A673 (cell line): ENCODE measurements at regions not wholly inside any gene's neighbourhood (a gene's known extent, or its start where the extent isn't known, plus 50 kb on each side); places are given as distances from the start of the nearest gene placed in this dataset.

Experiments
- BruUV-seq: library from RNA; stranded (reverse); fragments of 400-500 nt; replicated peaks from 2 replicates; lab custom pipeline; 2021; lab: Mats Ljungman, UMichigan
- CTCF ChIA-PET: fragments of 300-600 bp; sonication (Branson Sonifier 250); formaldehyde crosslinking; loops from one replicate; lab custom pipeline; 2022; ENCODE audit warnings: antibody characterized with exemption; lab: Charles Lee
- POLR2A ChIA-PET: fragments of 300-600 bp; sonication (Branson Sonifier 250); formaldehyde crosslinking; loops from one replicate; lab custom pipeline; 2022; ENCODE audit warnings: antibody characterized with exemption; ENCODE audit not compliant: low non-redundant PET; lab: Charles Lee
- DNase-seq: peaks from one replicate; pipeline ENCODE4 v3.0.0-alpha.2; 2015; ENCODE audit warnings: low spot score
- H3K27ac ChIP-seq: fragments of 200-600 bp; sonication (generic); 2 replicates; pipeline ENCODE4 v1.5.1; 2016; ENCODE audit warnings: mixed run types, low read depth, mild to moderate bottlenecking, mixed read lengths, antibody characterized with exemption, low read length; ENCODE audit not compliant: poor library complexity, severe bottlenecking
- H3K27me3 ChIP-seq: fragments of 200-600 bp; sonication (generic); replicated peaks from 2 replicates; pipeline ENCODE4 v1.6.1; 2017; ENCODE audit warnings: mixed run types, low read depth, mild to moderate bottlenecking, mixed read lengths, antibody characterized with exemption, low read length; ENCODE audit not compliant: insufficient read depth, poor library complexity
- H3K36me3 ChIP-seq: fragments of 200-600 bp; sonication (generic); 2 replicates; pipeline ENCODE4 v1.6.1; 2016; ENCODE audit warnings: mixed run types, mild to moderate bottlenecking, mixed read lengths, antibody characterized with exemption, low read length; ENCODE audit not compliant: insufficient read depth, poor library complexity, severe bottlenecking
- H3K4me1 ChIP-seq: fragments of 200-600 bp; sonication (generic); 2 replicates; pipeline ENCODE4 v1.6.1; 2017; ENCODE audit warnings: mixed run types, mild to moderate bottlenecking, mixed read lengths, antibody characterized with exemption, low read length; ENCODE audit not compliant: insufficient read depth, poor library complexity, severe bottlenecking
- H3K4me3 ChIP-seq: fragments of 200-600 bp; sonication (generic); 2 replicates; pipeline ENCODE4 v1.5.1; 2016; ENCODE audit warnings: low read depth, mixed run types, mild to moderate bottlenecking, mixed read lengths, low read length; ENCODE audit not compliant: poor library complexity, severe bottlenecking
- H3K9me3 ChIP-seq: fragments of 200-600 bp; sonication (generic); 2 replicates; pipeline ENCODE4 v1.6.1; 2016; ENCODE audit warnings: mixed run types, low read depth, mild to moderate bottlenecking, mixed read lengths, antibody characterized with exemption, low read length; ENCODE audit not compliant: poor library complexity, severe bottlenecking
- EZH2 ChIP-seq: fragments of 200-600 bp; sonication (generic); IDR thresholded peaks from 2 replicates; pipeline ENCODE4 v1.6.1; 2017; ENCODE audit warnings: borderline replicate concordance, low read depth, mild to moderate bottlenecking, mixed read lengths, antibody characterized with exemption, low read length; ENCODE audit not compliant: poor library complexity, severe bottlenecking
- intact Hi-C: fragments of 100-400 bp; cut with micrococcal nuclease; formaldehyde crosslinking; loops from one replicate; pipeline ENCODE4 v1.10.0; 2022; ENCODE audit not compliant: unreplicated experiment
- TF ChIP-seq, protein P1 (sequence below): fragments of 300-800, 200-600 bp; sonication (generic); conservative IDR thresholded peaks from 2 replicates; pipeline ENCODE4 v1.5.1; 2017; ENCODE audit warnings: low read depth, mild to moderate bottlenecking, antibody characterized with exemption, low read length, moderate library complexity, mixed read lengths

DNA sequence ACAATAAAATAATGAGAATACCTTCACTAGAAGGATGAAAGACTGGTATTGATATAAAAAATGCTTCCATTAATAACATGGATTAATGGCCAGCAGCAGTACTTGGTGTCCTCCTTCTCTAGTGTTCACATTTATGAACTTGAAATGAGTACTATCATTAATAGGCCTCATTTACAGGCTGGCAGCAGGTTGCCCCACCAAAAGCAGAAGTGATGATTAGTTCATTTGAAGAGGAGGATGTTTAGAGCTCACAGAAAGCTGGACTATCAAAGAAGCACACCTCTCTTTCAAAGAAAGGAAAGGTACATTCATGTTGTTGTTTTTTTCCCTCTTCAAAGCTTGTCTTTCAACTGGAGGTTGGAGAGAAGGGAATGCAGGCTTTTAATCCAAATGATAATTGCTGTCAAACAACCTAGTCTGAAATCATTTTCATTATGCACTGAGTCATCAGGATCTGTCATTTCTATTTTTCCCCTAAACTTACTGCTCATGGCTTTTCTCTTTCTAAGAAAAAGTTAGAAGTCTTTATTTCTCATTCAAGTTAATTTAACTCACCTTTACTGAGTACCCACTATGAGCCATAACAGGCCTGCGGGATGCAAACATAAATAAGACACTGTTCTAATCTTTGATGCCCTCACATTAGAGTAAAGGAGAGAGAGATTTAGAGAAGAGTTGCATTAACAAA is 157.9 kb upstream of the GRIP1 start:
- Histone ChIP-seq H3K4me1 (no peaks in the 10 kb centered on the region), H3K9me3 (no peaks in the 10 kb centered on the region), H3K27ac (no peak overlapping the region), H3K36me3 (no peaks in the 10 kb centered on the region), H3K4me3 (no peak overlapping the region), H3K27me3 (peaks cover 15% of the 10 kb centered on the region)
- CTCF ChIA-PET, result no interaction called here
- DNase-seq, result no peak
- BruUV-seq, result no TSS peak
- POLR2A ChIA-PET, result no interaction called here
- intact Hi-C loops, result no loop called here
- no peak for TF ChIP-seq EZH2

DNA sequence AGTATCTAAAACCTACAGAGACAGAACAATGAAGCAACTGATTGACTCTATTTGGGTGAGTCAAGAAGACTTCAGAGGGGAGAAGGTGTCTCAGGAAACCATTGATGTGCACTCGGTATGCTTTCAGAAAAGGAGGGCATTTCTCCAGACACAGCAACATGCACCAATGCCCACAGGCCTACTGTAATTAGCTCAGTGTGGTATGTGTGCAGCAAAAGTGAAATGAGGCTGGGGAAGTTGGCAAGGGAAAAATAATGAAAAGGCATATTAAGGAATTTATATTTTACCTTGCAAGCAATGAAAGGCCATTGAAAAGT is 158.4 kb upstream of the GRIP1 start:
- Histone ChIP-seq H3K27ac (no peak overlapping the region), H3K4me1 (no peaks in the 10 kb centered on the region), H3K27me3 (peaks cover 17% of the 10 kb centered on the region), H3K4me3 (no peak overlapping the region), H3K9me3 (no peaks in the 10 kb centered on the region), H3K36me3 (no peaks in the 10 kb centered on the region)
- intact Hi-C loops, result no loop called here
- no peak for DNase-seq
- TF ChIP-seq EZH2, result no peak
- TF ChIP-seq, protein P1, sequence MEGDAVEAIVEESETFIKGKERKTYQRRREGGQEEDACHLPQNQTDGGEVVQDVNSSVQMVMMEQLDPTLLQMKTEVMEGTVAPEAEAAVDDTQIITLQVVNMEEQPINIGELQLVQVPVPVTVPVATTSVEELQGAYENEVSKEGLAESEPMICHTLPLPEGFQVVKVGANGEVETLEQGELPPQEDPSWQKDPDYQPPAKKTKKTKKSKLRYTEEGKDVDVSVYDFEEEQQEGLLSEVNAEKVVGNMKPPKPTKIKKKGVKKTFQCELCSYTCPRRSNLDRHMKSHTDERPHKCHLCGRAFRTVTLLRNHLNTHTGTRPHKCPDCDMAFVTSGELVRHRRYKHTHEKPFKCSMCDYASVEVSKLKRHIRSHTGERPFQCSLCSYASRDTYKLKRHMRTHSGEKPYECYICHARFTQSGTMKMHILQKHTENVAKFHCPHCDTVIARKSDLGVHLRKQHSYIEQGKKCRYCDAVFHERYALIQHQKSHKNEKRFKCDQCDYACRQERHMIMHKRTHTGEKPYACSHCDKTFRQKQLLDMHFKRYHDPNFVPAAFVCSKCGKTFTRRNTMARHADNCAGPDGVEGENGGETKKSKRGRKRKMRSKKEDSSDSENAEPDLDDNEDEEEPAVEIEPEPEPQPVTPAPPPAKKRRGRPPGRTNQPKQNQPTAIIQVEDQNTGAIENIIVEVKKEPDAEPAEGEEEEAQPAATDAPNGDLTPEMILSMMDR, result no peak
- CTCF ChIA-PET, result no interaction called here
- BruUV-seq, result no TSS peak
- POLR2A ChIA-PET, result no interaction called here

GRCh38 chr12:66838366-66838765 is 159.5 kb upstream of the GRIP1 start:
- POLR2A ChIA-PET, result no interaction called here
- Histone ChIP-seq H3K9me3 (no peaks in the 10 kb centered on the region), H3K27ac (no peak overlapping the region), H3K4me3 (no peak overlapping the region), H3K4me1 (no peaks in the 10 kb centered on the region), H3K36me3 (no peaks in the 10 kb centered on the region), H3K27me3 (peaks cover 19% of the 10 kb centered on the region)
- no peak for TF ChIP-seq EZH2
- TF ChIP-seq, protein P1, result no peak
- BruUV-seq, result no TSS peak
- no peak for DNase-seq
- CTCF ChIA-PET, result no interaction called here
- intact Hi-C loops, result no loop called here

DNA sequence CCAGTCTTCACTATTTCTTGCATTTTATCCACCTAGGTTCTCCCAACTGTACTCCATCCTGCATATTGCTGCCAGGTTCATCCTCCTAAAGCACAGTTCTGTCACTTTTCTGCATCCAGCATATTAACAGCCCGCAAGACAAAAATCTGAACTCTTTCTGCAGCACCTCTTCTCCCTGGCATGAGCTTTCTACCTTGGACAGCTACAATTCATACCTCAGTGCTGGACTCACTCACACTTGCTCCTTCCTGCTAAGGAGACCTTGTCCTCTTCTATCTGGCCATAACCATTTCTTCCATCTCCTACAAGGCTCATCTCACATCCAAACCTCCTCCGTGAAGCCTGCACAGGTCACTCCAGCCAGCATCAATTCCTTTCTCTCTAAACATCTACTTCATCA is 170.1 kb upstream of the GRIP1 start:
- H3K9me3 ChIP-seq, result no peaks in the 10 kb centered on the region
- BruUV-seq, result no TSS peak
- ChIA-PET CTCF (no interaction called here), POLR2A (no interaction called here)
- TF ChIP-seq EZH2, result no peak
- TF ChIP-seq, protein P1, result no peak
- H3K4me1 ChIP-seq, result no peaks in the 10 kb centered on the region
- H3K4me3 ChIP-seq, result no peak overlapping the region
- intact Hi-C loops, result no loop called here
- H3K27me3 ChIP-seq, result peaks cover 46% of the 10 kb centered on the region
- no peak for DNase-seq
- no peaks in the 10 kb centered on the region for H3K36me3 ChIP-seq
- H3K27ac ChIP-seq, result no peak overlapping the region
